ENCODE measurements at regions not wholly inside any gene's neighbourhood (a gene's known extent, or its start where the extent isn't known, plus 50 kb on each side); places are given as distances from the start of the nearest gene placed in this dataset.

GRCh38 chr11:119521551-119521950 lies 98.6 kb upstream of the THY1 start:
- TF ChIP-seq CTCF (IDR thresholded peaks at IDR 0.05; ENCODE audit: unreplicated experiment in 3 of 3) = no peak
- H3K9me3 Mint-ChIP-seq = no peaks in the 10 kb centered on the region
- peaks cover 49% of the 10 kb centered on the region for H3K27me3 Mint-ChIP-seq (ENCODE audit: low read depth)
- no peaks in the 10 kb centered on the region for H3K36me3 Mint-ChIP-seq (ENCODE audit: low read depth)
- no peak overlapping the region for H3K4me3 Mint-ChIP-seq
- H3K4me1 Mint-ChIP-seq = no peaks in the 10 kb centered on the region
- no peak overlapping the region for H3K27ac Mint-ChIP-seq

GRCh38 chr11:119520966-119521365 lies 98.0 kb upstream of the THY1 start:
- no peaks in the 10 kb centered on the region for H3K36me3 Mint-ChIP-seq (ENCODE audit: low read depth)
- H3K27me3 Mint-ChIP-seq (ENCODE audit: low read depth) = peaks cover 49% of the 10 kb centered on the region
- H3K9me3 Mint-ChIP-seq = no peaks in the 10 kb centered on the region

GRCh38 chr11:119520400-119520799 lies 97.4 kb upstream of the THY1 start:
- TF ChIP-seq CTCF (IDR thresholded peaks at IDR 0.05; ENCODE audit: unreplicated experiment in 3 of 3) = no peak
- no peaks in the 10 kb centered on the region for H3K4me1 Mint-ChIP-seq
- H3K36me3 Mint-ChIP-seq (ENCODE audit: low read depth) = no peaks in the 10 kb centered on the region
- no peaks in the 10 kb centered on the region for H3K9me3 Mint-ChIP-seq
- H3K27ac Mint-ChIP-seq = no peak overlapping the region
- no peak overlapping the region for H3K4me3 Mint-ChIP-seq
- peaks cover 51% of the 10 kb centered on the region for H3K27me3 Mint-ChIP-seq (ENCODE audit: low read depth)

More at GRCh38 chr11:119520966-119521365, 98.0 kb upstream of the THY1 start:
- Mint-ChIP-seq H3K4me1 (no peaks in the 10 kb centered on the region), H3K27ac (no peak overlapping the region), H3K4me3 (no peak overlapping the region)
- TF ChIP-seq CTCF (IDR thresholded peaks at IDR 0.05; ENCODE audit: unreplicated experiment in 3 of 3) = no peak

GRCh38 chr11:119519796-119520195 lies 96.8 kb upstream of the THY1 start:
- H3K27ac Mint-ChIP-seq = no peak overlapping the region
- H3K4me1 Mint-ChIP-seq = no peaks in the 10 kb centered on the region

GRCh38 chr11:119518746-119519730 lies 96.1 kb upstream of the THY1 start:
- no peaks in the 10 kb centered on the region for H3K9me3 Mint-ChIP-seq
- H3K27ac Mint-ChIP-seq = no peak overlapping the region
- TF ChIP-seq CTCF (IDR thresholded peaks at IDR 0.05; ENCODE audit: unreplicated experiment in 3 of 3) = no peak
- H3K36me3 Mint-ChIP-seq (ENCODE audit: low read depth) = no peaks in the 10 kb centered on the region
- H3K4me1 Mint-ChIP-seq = peaks cover under 1% of the 10 kb centered on the region
- no peak overlapping the region for H3K4me3 Mint-ChIP-seq
- peaks cover 48% of the 10 kb centered on the region for H3K27me3 Mint-ChIP-seq (ENCODE audit: low read depth)

More at GRCh38 chr11:119519796-119520195, 96.8 kb upstream of the THY1 start:
- no peaks in the 10 kb centered on the region for H3K36me3 Mint-ChIP-seq (ENCODE audit: low read depth)
- TF ChIP-seq CTCF (IDR thresholded peaks at IDR 0.05; ENCODE audit: unreplicated experiment in 3 of 3) = no peak
- no peak overlapping the region for H3K4me3 Mint-ChIP-seq
- H3K9me3 Mint-ChIP-seq = no peaks in the 10 kb centered on the region
- H3K27me3 Mint-ChIP-seq (ENCODE audit: low read depth) = peaks cover 50% of the 10 kb centered on the region
